ENCODE measurements at regions not wholly inside any gene's neighbourhood (a gene's known extent, or its start where the extent isn't known, plus 50 kb on each side); places are given as distances from the start of the nearest gene placed in this dataset.

GRCh38 chr6:145340256-145340655, 395.1 kb downstream of the EPM2A start:
- Histone ChIP-seq H3K23me2 (ENCODE audit: low read depth, low read length) (no peaks in the 10 kb centered on the region), H3K27me3 (replicated peaks in 1 of 4; ENCODE audit: control insufficient read depth in 3 of 4, extremely low read depth in 1 of 4, insufficient read depth in 3 of 4, low read length in 3 of 4) (no peaks in the 10 kb centered on the region), H2AK5ac (ENCODE audit: low read depth, low read length) (no peak overlapping the region), H4K8ac (ENCODE audit: extremely low read depth, insufficient read depth, low read length) (no peak overlapping the region), H2BK120ac (replicated peaks; ENCODE audit: low read depth, low read length) (no peak overlapping the region), H2AFZ (ENCODE audit: low read length) (no peak overlapping the region), H2BK15ac (ENCODE audit: low read length) (no peak overlapping the region), H3K4me3 (ENCODE audit: extremely low read depth in 1 of 4, insufficient read depth in 2 of 4, low read depth in 3 of 4, low read length in 4 of 4) (no peak overlapping the region), H3K4ac (replicated peaks; ENCODE audit: insufficient read length, low read depth, low read length) (no peak overlapping the region), H3K79me1 (ENCODE audit: low read depth, low read length) (no peaks in the 10 kb centered on the region), H3K36me3 (ENCODE audit: control insufficient read depth in 2 of 4, insufficient read depth in 4 of 4, low read length in 3 of 4) (no peaks in the 10 kb centered on the region), H3K14ac (ENCODE audit: insufficient read length) (no peak overlapping the region), H2BK20ac (ENCODE audit: low read length) (no peak overlapping the region), H3K4me1 (replicated peaks in 1 of 4; ENCODE audit: control insufficient read depth in 3 of 4, insufficient read depth in 4 of 4, low read length in 3 of 4) (peaks cover 0 to 3% (median under 1%) of the 10 kb centered on the region in 4 experiments; a peak in 1 of 7 replicates), H3K56ac (replicated peaks; ENCODE audit: insufficient read length, low read depth, low read length) (no peak overlapping the region), H3K4me2 (ENCODE audit: insufficient read depth in 1 of 2, low read depth in 2 of 2, low read length in 2 of 2) (no peak overlapping the region), H3K79me2 (ENCODE audit: control insufficient read depth in 1 of 2, insufficient read depth in 2 of 2, low read length in 2 of 2) (no peaks in the 10 kb centered on the region), H3K18ac (ENCODE audit: extremely low read depth, low read length) (no peak overlapping the region), H2BK5ac (ENCODE audit: low read depth, low read length) (no peak overlapping the region), H3K9me3 (ENCODE audit: insufficient read depth in 2 of 2, low read depth in 1 of 2, low read length in 1 of 2) (no peaks in the 10 kb centered on the region), H2BK12ac (ENCODE audit: low read depth, low read length) (no peak overlapping the region), H4K91ac (replicated peaks; ENCODE audit: insufficient read length, low read length) (no peak overlapping the region), H4K20me1 (replicated peaks in 1 of 2; ENCODE audit: control insufficient read depth in 1 of 2, insufficient read depth in 2 of 2, low read length in 2 of 2) (no peaks in the 10 kb centered on the region), H3K23ac (ENCODE audit: insufficient read length) (no peak overlapping the region), H3K27ac (ENCODE audit: low read depth, low read length) (no peak overlapping the region), H4K5ac (ENCODE audit: insufficient read length, low read depth, low read length) (no peak overlapping the region), H3K9ac (replicated peaks in 1 of 4; ENCODE audit: extremely low read depth in 1 of 4, low read depth in 3 of 4, low read length in 3 of 4) (no peak overlapping the region)
- no peak for TF ChIP-seq CEBPB (IDR thresholded peaks at IDR 0.05; ENCODE audit: low read depth, low read length)
- ChIA-PET POLR2A (ENCODE audit: partially characterized antibody) (no interaction called here), CTCF (ENCODE audit: partially characterized antibody) (no interaction called here)
- DNase-seq (ENCODE audit: low read depth in 1 of 2, low spot score in 2 of 2) (no peak), FAIRE-seq (no peak)

Data from H1 (cell line).